Central memory CD8-positive, alpha-beta T cell (primary cell): ENCODE measurements at regions not wholly inside any gene's neighbourhood (a gene's known extent, or its start where the extent isn't known, plus 50 kb on each side); places are given as distances from the start of the nearest gene placed in this dataset.
"Not testable (repeated sequence)": the region's sequence is repeated elsewhere in the genome, so short reads cannot be mapped to it uniquely, and the experiment has no call there.

Experiments
- ATAC-seq: fragments of 150-1000 bp; cut with Tn5 transposase; replicated peaks from 2 replicates; pipeline ENCODE4 v1.10.0; 2022; ENCODE audit warnings: mild to moderate bottlenecking, moderate FRiP score, moderate number of reproducible peaks; ENCODE audit not compliant: poor library complexity, severe bottlenecking; ENCODE audit errors: extremely low read depth
- DNase-seq, 2 donors: peaks; one replicate each; pipeline ENCODE4 v3.0.0; 2021; ENCODE audit warnings: low spot score in 2 of 2
- H3K27ac Mint-ChIP-seq: one replicate; pipeline ENCODE4 v1.8.0; 2022; ENCODE audit warnings: low read depth, mild to moderate bottlenecking, moderate library complexity, mixed read lengths
- H3K27me3 Mint-ChIP-seq: one replicate; pipeline ENCODE4 v1.8.0; 2022; ENCODE audit warnings: mixed read lengths
- H3K36me3 Mint-ChIP-seq: one replicate; pipeline ENCODE4 v1.8.0; 2022; ENCODE audit warnings: mild to moderate bottlenecking, moderate library complexity, mixed read lengths; ENCODE audit not compliant: insufficient read depth
- H3K4me1 Mint-ChIP-seq: one replicate; pipeline ENCODE4 v1.8.0; 2022; ENCODE audit warnings: mixed read lengths
- H3K4me3 Mint-ChIP-seq: one replicate; pipeline ENCODE4 v1.8.0; 2022; ENCODE audit warnings: mild to moderate bottlenecking, moderate library complexity, mixed read lengths
- H3K9me3 Mint-ChIP-seq: one replicate; pipeline ENCODE4 v1.8.0; 2022; ENCODE audit warnings: mixed read lengths

GRCh38 chr2:49715597-49715996 lies 561.3 kb upstream of the FSHR start:
- Mint-ChIP-seq H3K4me3 (no peak overlapping the region), H3K36me3 (no peaks in the 10 kb centered on the region), H3K27me3 (no peaks in the 10 kb centered on the region), H3K27ac (no peak overlapping the region), H3K4me1 (no peaks in the 10 kb centered on the region), H3K9me3 (peaks cover 24% of the 10 kb centered on the region)
- no peak for DNase-seq
- ATAC-seq: no peak

GRCh38 chr2:49714454-49714853 lies 560.1 kb upstream of the FSHR start:
- Mint-ChIP-seq H3K4me1 (no peaks in the 10 kb centered on the region), H3K4me3 (no peak overlapping the region), H3K36me3 (no peaks in the 10 kb centered on the region), H3K9me3 (peaks cover 21% of the 10 kb centered on the region), H3K27ac (no peak overlapping the region), H3K27me3 (no peaks in the 10 kb centered on the region)
- ATAC-seq (no peak), DNase-seq (no peak)

- H3K4me1 Mint-ChIP-seq: no peaks in the 10 kb centered on the region
- H3K4me3 Mint-ChIP-seq: no peak overlapping the region
- ATAC-seq (no peak), DNase-seq (no peak)
- H3K27me3 Mint-ChIP-seq: no peaks in the 10 kb centered on the region
- H3K9me3 Mint-ChIP-seq: peaks cover 21% of the 10 kb centered on the region
- H3K27ac Mint-ChIP-seq: no peak overlapping the region
- H3K36me3 Mint-ChIP-seq: no peaks in the 10 kb centered on the region
Observed at GRCh38 chr2:49702740-49703139, 548.4 kb upstream of the FSHR start.

GRCh38 chr2:49693961-49694360 lies 539.6 kb upstream of the FSHR start:
- no peak overlapping the region for H3K4me3 Mint-ChIP-seq
- ATAC-seq (no peak), DNase-seq (no peak)
- no peaks in the 10 kb centered on the region for H3K36me3 Mint-ChIP-seq
- no peaks in the 10 kb centered on the region for H3K4me1 Mint-ChIP-seq
- H3K9me3 Mint-ChIP-seq: peaks cover 10% of the 10 kb centered on the region
- no peak overlapping the region for H3K27ac Mint-ChIP-seq
- H3K27me3 Mint-ChIP-seq: no peaks in the 10 kb centered on the region

GRCh38 chr2:49692022-49692421 lies 537.7 kb upstream of the FSHR start:
- H3K9me3 Mint-ChIP-seq: peaks cover 18% of the 10 kb centered on the region

GRCh38 chr2:49687918-49688317 lies 533.6 kb upstream of the FSHR start:
- Mint-ChIP-seq H3K9me3 (peaks cover 38% of the 10 kb centered on the region), H3K27me3 (no peaks in the 10 kb centered on the region), H3K4me3 (no peak overlapping the region), H3K27ac (no peak overlapping the region), H3K4me1 (no peaks in the 10 kb centered on the region), H3K36me3 (peaks cover 3% of the 10 kb centered on the region)
- ATAC-seq: no peak
- no peak for DNase-seq

More at GRCh38 chr2:49692022-49692421, 537.7 kb upstream of the FSHR start:
- not testable (repeated sequence) for H3K4me3 Mint-ChIP-seq, H3K27me3 Mint-ChIP-seq, ATAC-seq, H3K36me3 Mint-ChIP-seq, DNase-seq, H3K27ac Mint-ChIP-seq, H3K4me1 Mint-ChIP-seq

- no peaks in the 10 kb centered on the region for H3K27me3 Mint-ChIP-seq
- H3K36me3 Mint-ChIP-seq: peaks cover 3% of the 10 kb centered on the region
- H3K27ac Mint-ChIP-seq: no peak overlapping the region
- H3K9me3 Mint-ChIP-seq: peaks cover 32% of the 10 kb centered on the region
- ATAC-seq (no peak), DNase-seq (no peak)
- H3K4me1 Mint-ChIP-seq: no peaks in the 10 kb centered on the region
- H3K4me3 Mint-ChIP-seq: no peak overlapping the region
Observed at GRCh38 chr2:49686897-49687442, 532.7 kb upstream of the FSHR start.

GRCh38 chr2:49686291-49686690 lies 532.0 kb upstream of the FSHR start:
- no peak overlapping the region for H3K27ac Mint-ChIP-seq
- no peaks in the 10 kb centered on the region for H3K27me3 Mint-ChIP-seq
- ATAC-seq (no peak), DNase-seq (no peak)
- H3K9me3 Mint-ChIP-seq: peaks cover 32% of the 10 kb centered on the region
- no peak overlapping the region for H3K4me3 Mint-ChIP-seq
- no peaks in the 10 kb centered on the region for H3K4me1 Mint-ChIP-seq
- H3K36me3 Mint-ChIP-seq: peaks cover 3% of the 10 kb centered on the region

- DNase-seq (no peak), ATAC-seq (no peak)
- peaks cover 21% of the 10 kb centered on the region for H3K9me3 Mint-ChIP-seq
- peaks cover 2% of the 10 kb centered on the region for H3K36me3 Mint-ChIP-seq
- no peaks in the 10 kb centered on the region for H3K27me3 Mint-ChIP-seq
- no peaks in the 10 kb centered on the region for H3K4me1 Mint-ChIP-seq
- no peak overlapping the region for H3K27ac Mint-ChIP-seq
- H3K4me3 Mint-ChIP-seq: no peak overlapping the region
Observed at GRCh38 chr2:49677227-49677626, 522.9 kb upstream of the FSHR start.

- no peak for ATAC-seq
- H3K27ac Mint-ChIP-seq: no peak overlapping the region
- no peaks in the 10 kb centered on the region for H3K4me1 Mint-ChIP-seq
- no peak for DNase-seq
- no peaks in the 10 kb centered on the region for H3K36me3 Mint-ChIP-seq
- H3K9me3 Mint-ChIP-seq: peaks cover 30% of the 10 kb centered on the region
- H3K4me3 Mint-ChIP-seq: no peak overlapping the region
- no peaks in the 10 kb centered on the region for H3K27me3 Mint-ChIP-seq
Observed at GRCh38 chr2:49664827-49665226, 510.5 kb upstream of the FSHR start.

- Mint-ChIP-seq H3K9me3 (peaks cover 26% of the 10 kb centered on the region), H3K27me3 (no peaks in the 10 kb centered on the region), H3K4me3 (no peak overlapping the region), H3K4me1 (no peaks in the 10 kb centered on the region), H3K36me3 (no peaks in the 10 kb centered on the region), H3K27ac (no peak overlapping the region)
- ATAC-seq (no peak), DNase-seq (no peak)
Observed at GRCh38 chr2:49661809-49662208, 507.5 kb upstream of the FSHR start.

- H3K27me3 Mint-ChIP-seq: no peaks in the 10 kb centered on the region
- H3K27ac Mint-ChIP-seq: no peak overlapping the region
- DNase-seq (no peak), ATAC-seq (no peak)
- peaks cover 14% of the 10 kb centered on the region for H3K9me3 Mint-ChIP-seq
- H3K4me1 Mint-ChIP-seq: no peaks in the 10 kb centered on the region
- H3K36me3 Mint-ChIP-seq: no peaks in the 10 kb centered on the region
- no peak overlapping the region for H3K4me3 Mint-ChIP-seq
Observed at GRCh38 chr2:49656853-49657252, 502.5 kb upstream of the FSHR start.

- no peaks in the 10 kb centered on the region for H3K4me1 Mint-ChIP-seq
- DNase-seq: no peak
Observed at GRCh38 chr2:49643149-49643548, 488.8 kb upstream of the FSHR start.

GRCh38 chr2:49640630-49641029 lies 486.3 kb upstream of the FSHR start:
- no peaks in the 10 kb centered on the region for H3K4me1 Mint-ChIP-seq
- ATAC-seq (no peak), DNase-seq (no peak)
- no peak overlapping the region for H3K4me3 Mint-ChIP-seq
- H3K27ac Mint-ChIP-seq: no peak overlapping the region
- no peaks in the 10 kb centered on the region for H3K27me3 Mint-ChIP-seq
- peaks cover 31% of the 10 kb centered on the region for H3K9me3 Mint-ChIP-seq
- H3K36me3 Mint-ChIP-seq: no peaks in the 10 kb centered on the region

More at GRCh38 chr2:49643149-49643548, 488.8 kb upstream of the FSHR start:
- H3K4me3 Mint-ChIP-seq: no peak overlapping the region
- H3K27me3 Mint-ChIP-seq: no peaks in the 10 kb centered on the region
- peaks cover 15% of the 10 kb centered on the region for H3K9me3 Mint-ChIP-seq
- no peak for ATAC-seq
- no peaks in the 10 kb centered on the region for H3K36me3 Mint-ChIP-seq
- H3K27ac Mint-ChIP-seq: no peak overlapping the region
